ENCODE measurements at regions not wholly inside any gene's neighbourhood (a gene's known extent, or its start where the extent isn't known, plus 50 kb on each side); places are given as distances from the start of the nearest gene placed in this dataset.

- WGBS (ENCODE audit: insufficient coverage, low coverage, missing lambda C conversion rate) = 4% methylated on average over 2 of the region's 2 CpGs
- TF ChIP-seq, protein P1, sequence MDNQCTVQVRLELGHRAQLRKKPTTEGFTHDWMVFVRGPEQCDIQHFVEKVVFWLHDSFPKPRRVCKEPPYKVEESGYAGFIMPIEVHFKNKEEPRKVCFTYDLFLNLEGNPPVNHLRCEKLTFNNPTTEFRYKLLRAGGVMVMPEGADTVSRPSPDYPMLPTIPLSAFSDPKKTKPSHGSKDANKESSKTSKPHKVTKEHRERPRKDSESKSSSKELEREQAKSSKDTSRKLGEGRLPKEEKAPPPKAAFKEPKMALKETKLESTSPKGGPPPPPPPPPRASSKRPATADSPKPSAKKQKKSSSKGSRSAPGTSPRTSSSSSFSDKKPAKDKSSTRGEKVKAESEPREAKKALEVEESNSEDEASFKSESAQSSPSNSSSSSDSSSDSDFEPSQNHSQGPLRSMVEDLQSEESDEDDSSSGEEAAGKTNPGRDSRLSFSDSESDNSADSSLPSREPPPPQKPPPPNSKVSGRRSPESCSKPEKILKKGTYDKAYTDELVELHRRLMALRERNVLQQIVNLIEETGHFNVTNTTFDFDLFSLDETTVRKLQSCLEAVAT (IDR thresholded peaks at IDR 0.05) = no peak
- TF ChIP-seq SIX5 (IDR thresholded peaks at IDR 0.05; ENCODE audit: borderline replicate concordance in 1 of 2, insufficient read depth in 1 of 2, low read depth in 1 of 2, low read length in 2 of 2) (no peak), RBM39 (optimal IDR thresholded peaks at IDR 0.05; ENCODE audit: low read depth, low read length) (no peak), XRCC4 (IDR thresholded peaks at IDR 0.05; ENCODE audit: extremely low read depth, insufficient read depth, insufficient read length) (no peak), KDM5B (IDR thresholded peaks at IDR 0.05; ENCODE audit: insufficient replicate concordance, low read depth, low read length) (no peak), POLR2G (IDR thresholded peaks at IDR 0.05; ENCODE audit: low read depth, low read length) (no peak), FUS (optimal IDR thresholded peaks at IDR 0.05; ENCODE audit: low read depth, low read length) (no peak), ZNF324 (CRISPR knock-in tag; IDR thresholded peaks at IDR 0.05) (no peak), FIP1L1 (IDR thresholded peaks at IDR 0.05; ENCODE audit: low read depth, low read length, poor library complexity, severe bottlenecking) (no peak), POLR2AphosphoS2 (IDR thresholded peaks at IDR 0.05; ENCODE audit: low read length) (no peak), NR3C1 (CRISPR knock-in tag; IDR thresholded peaks at IDR 0.05) (no peak), ZNF780A (CRISPR knock-in tag; IDR thresholded peaks at IDR 0.05) (no peak)
- TF ChIP-seq, protein P2, sequence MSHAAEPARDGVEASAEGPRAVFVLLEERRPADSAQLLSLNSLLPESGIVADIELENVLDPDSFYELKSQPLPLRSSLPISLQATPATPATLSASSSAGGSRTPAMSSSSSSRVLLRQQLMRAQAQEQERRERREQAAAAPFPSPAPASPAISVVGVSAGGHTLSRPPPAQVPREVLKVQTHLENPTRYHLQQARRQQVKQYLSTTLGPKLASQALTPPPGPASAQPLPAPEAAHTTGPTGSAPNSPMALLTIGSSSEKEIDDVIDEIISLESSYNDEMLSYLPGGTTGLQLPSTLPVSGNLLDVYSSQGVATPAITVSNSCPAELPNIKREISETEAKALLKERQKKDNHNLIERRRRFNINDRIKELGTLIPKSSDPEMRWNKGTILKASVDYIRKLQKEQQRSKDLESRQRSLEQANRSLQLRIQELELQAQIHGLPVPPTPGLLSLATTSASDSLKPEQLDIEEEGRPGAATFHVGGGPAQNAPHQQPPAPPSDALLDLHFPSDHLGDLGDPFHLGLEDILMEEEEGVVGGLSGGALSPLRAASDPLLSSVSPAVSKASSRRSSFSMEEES (CRISPR knock-in tag; IDR thresholded peaks at IDR 0.05) = no peak
- TF ChIP-seq, protein P3, sequence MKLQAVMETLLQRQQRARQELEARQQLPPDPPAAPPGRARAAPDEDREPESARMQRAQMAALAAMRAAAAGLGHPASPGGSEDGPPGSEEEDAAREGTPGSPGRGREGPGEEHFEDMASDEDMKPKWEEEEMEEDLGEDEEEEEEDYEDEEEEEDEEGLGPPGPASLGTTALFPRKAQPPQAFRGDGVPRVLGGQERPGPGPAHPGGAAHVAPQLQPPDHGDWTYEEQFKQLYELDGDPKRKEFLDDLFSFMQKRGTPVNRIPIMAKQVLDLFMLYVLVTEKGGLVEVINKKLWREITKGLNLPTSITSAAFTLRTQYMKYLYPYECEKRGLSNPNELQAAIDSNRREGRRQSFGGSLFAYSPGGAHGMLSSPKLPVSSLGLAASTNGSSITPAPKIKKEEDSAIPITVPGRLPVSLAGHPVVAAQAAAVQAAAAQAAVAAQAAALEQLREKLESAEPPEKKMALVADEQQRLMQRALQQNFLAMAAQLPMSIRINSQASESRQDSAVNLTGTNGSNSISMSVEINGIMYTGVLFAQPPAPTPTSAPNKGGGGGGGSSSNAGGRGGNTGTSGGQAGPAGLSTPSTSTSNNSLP (IDR thresholded peaks at IDR 0.05; ENCODE audit: borderline replicate concordance, low read depth, low read length) = no peak
- TF ChIP-seq, protein P4, sequence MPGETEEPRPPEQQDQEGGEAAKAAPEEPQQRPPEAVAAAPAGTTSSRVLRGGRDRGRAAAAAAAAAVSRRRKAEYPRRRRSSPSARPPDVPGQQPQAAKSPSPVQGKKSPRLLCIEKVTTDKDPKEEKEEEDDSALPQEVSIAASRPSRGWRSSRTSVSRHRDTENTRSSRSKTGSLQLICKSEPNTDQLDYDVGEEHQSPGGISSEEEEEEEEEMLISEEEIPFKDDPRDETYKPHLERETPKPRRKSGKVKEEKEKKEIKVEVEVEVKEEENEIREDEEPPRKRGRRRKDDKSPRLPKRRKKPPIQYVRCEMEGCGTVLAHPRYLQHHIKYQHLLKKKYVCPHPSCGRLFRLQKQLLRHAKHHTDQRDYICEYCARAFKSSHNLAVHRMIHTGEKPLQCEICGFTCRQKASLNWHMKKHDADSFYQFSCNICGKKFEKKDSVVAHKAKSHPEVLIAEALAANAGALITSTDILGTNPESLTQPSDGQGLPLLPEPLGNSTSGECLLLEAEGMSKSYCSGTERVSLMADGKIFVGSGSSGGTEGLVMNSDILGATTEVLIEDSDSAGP (CRISPR knock-in tag; IDR thresholded peaks at IDR 0.05) = no peak
Measured at GRCh38 chr4:130468340-130468739, 1372.4 kb downstream of the C4orf33 start.

More at GRCh38 chr4:130468340-130468739, 1372.4 kb downstream of the C4orf33 start:
- H3K27me3 ChIP-seq (ENCODE audit: control insufficient read depth in 2 of 2, insufficient read depth in 2 of 2, low read length in 2 of 2) = no peaks in the 10 kb centered on the region
- H3K4me3 ChIP-seq = no peak overlapping the region
- FAIRE-seq = no peak
- no peaks in the 10 kb centered on the region for H3K9me1 ChIP-seq (ENCODE audit: control insufficient read depth, insufficient read depth, low read length)
- no peaks in the 10 kb centered on the region for H4K20me1 ChIP-seq (replicated peaks; ENCODE audit: control insufficient read depth, insufficient read depth, low read length)
- no peaks in the 10 kb centered on the region for H3K4me1 ChIP-seq (replicated peaks in 1 of 2; ENCODE audit: control insufficient read depth in 2 of 2, insufficient read depth in 2 of 2, low read length in 2 of 2)
- no peak overlapping the region for H2AFZ ChIP-seq (ENCODE audit: low read depth, low read length)
- in situ Hi-C loops (cut with MboI) (no loop called here), intact Hi-C loops (cut with micrococcal nuclease) (no loop called here)
- DNase-seq (ENCODE audit: extremely low read depth in 1 of 4, low spot score in 3 of 4) = no peak
- no peak overlapping the region for H3K9ac ChIP-seq (ENCODE audit: insufficient read depth in 1 of 2, low read depth in 2 of 2, low read length in 2 of 2)
- POLR2A ChIA-PET = no interaction called here
- H3K27ac ChIP-seq (ENCODE audit: extremely low read depth, low read depth, low read length) = no peak overlapping the region
- no peak overlapping the region for H3K4me2 ChIP-seq (ENCODE audit: insufficient read depth, low read length)
- H3K9me3 ChIP-seq (replicated peaks; ENCODE audit: control insufficient read depth, insufficient read depth, low read depth, low read length) = no peaks in the 10 kb centered on the region
- no TSS peak for BruUV-seq (replicated peaks)
- no peak for ATAC-seq
- H3K79me2 ChIP-seq (ENCODE audit: control insufficient read depth, insufficient read depth, low read length) = no peaks in the 10 kb centered on the region
- CTCF ChIA-PET (ENCODE audit: low intra/inter-chr PET ratio) = no interaction called here
- H3K36me3 ChIP-seq (ENCODE audit: control insufficient read depth, insufficient read depth, low read length) = no peaks in the 10 kb centered on the region
